PFSK-1 (cell line): ENCODE measurements at regions not wholly inside any gene's neighbourhood (a gene's known extent, or its start where the extent isn't known, plus 50 kb on each side); places are given as distances from the start of the nearest gene placed in this dataset.

Experiments used
- FOXP2 ChIP-seq: optimal IDR thresholded peaks from 2 replicates; pipeline ENCODE3; 2011; ENCODE audit warnings: borderline replicate concordance, control low read depth, inconsistent platforms; ENCODE audit not compliant: insufficient read depth; ENCODE audit errors: extremely low read length, extremely low read depth
- POLR2AphosphoS5 ChIP-seq: IDR thresholded peaks from 2 replicates; pipeline ENCODE4 v1.6.1; 2012; ENCODE audit warnings: low read depth, mild to moderate bottlenecking, control low read depth, low read length, moderate library complexity
- SIN3A ChIP-seq: IDR thresholded peaks from 2 replicates; pipeline ENCODE4 v1.6.1; 2012; ENCODE audit warnings: mild to moderate bottlenecking, low read length, moderate library complexity, borderline replicate concordance; ENCODE audit not compliant: insufficient read depth
- TAF1 ChIP-seq: IDR thresholded peaks from 2 replicates; pipeline ENCODE4 v1.6.1; 2012; ENCODE audit warnings: low read length, control low read depth, borderline replicate concordance; ENCODE audit not compliant: insufficient read depth
- TF ChIP-seq, protein P1 (sequence below), 2 experiments: IDR thresholded peaks; 2 replicates each; pipeline versions ENCODE4 v1.6.1 to v1.8.0; 2011 to 2012; ENCODE audit warnings: low read depth in 2 of 2, low read length in 2 of 2, control low read depth in 1 of 2, inconsistent platforms in 1 of 2, mild to moderate bottlenecking in 1 of 2, moderate library complexity in 1 of 2; ENCODE audit not compliant: insufficient read depth in 1 of 2

DNA sequence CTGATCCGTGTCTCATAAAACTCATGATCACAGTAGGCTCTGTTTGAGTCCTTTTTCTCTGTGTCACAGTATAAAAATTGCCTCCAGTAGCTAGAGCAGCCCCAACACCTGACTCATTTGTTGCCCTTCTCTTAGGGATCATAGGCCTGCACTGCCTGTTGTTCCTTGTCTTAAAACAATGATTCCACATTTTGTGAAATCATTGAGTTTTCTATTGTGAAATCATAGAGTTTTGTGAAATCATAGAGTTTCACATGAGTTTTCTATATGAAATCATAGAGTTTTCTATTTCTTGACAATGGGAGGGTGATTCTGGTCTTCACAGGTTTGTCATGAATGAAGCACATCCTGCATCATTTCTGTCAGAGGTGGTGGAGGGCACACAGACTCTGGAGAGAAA, 239.9 kb downstream of the GASK1B start:
- TF ChIP-seq POLR2AphosphoS5: no peak
- TF ChIP-seq, protein P1, sequence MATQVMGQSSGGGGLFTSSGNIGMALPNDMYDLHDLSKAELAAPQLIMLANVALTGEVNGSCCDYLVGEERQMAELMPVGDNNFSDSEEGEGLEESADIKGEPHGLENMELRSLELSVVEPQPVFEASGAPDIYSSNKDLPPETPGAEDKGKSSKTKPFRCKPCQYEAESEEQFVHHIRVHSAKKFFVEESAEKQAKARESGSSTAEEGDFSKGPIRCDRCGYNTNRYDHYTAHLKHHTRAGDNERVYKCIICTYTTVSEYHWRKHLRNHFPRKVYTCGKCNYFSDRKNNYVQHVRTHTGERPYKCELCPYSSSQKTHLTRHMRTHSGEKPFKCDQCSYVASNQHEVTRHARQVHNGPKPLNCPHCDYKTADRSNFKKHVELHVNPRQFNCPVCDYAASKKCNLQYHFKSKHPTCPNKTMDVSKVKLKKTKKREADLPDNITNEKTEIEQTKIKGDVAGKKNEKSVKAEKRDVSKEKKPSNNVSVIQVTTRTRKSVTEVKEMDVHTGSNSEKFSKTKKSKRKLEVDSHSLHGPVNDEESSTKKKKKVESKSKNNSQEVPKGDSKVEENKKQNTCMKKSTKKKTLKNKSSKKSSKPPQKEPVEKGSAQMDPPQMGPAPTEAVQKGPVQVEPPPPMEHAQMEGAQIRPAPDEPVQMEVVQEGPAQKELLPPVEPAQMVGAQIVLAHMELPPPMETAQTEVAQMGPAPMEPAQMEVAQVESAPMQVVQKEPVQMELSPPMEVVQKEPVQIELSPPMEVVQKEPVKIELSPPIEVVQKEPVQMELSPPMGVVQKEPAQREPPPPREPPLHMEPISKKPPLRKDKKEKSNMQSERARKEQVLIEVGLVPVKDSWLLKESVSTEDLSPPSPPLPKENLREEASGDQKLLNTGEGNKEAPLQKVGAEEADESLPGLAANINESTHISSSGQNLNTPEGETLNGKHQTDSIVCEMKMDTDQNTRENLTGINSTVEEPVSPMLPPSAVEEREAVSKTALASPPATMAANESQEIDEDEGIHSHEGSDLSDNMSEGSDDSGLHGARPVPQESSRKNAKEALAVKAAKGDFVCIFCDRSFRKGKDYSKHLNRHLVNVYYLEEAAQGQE (IDR thresholded peaks at IDR 0.05; ENCODE audit: insufficient read depth in 1 of 2, low read depth in 2 of 2, low read length in 2 of 2): no peak
- no peak for TF ChIP-seq SIN3A

DNA sequence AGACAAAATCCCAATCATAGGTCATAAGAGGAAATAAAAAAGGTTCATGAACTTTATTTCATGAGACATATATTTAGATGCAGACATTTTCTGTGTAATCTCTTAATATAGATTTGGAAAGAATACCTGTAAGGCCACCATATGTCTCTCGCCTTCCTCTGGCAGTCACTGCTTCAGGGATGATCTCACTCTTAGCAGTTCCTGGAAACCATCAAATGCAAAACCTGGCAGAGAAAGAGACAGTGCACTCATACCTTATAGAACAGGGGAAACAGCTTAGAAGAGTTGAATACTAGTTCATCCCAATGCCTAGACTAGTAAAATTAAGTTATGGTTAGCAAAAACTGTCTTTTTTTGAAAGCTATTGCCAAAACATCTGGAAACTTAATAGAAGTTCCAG, 243.3 kb downstream of the GASK1B start:
- TF ChIP-seq TAF1: no peak
- no peak for TF ChIP-seq SIN3A
- TF ChIP-seq POLR2AphosphoS5: no peak

DNA sequence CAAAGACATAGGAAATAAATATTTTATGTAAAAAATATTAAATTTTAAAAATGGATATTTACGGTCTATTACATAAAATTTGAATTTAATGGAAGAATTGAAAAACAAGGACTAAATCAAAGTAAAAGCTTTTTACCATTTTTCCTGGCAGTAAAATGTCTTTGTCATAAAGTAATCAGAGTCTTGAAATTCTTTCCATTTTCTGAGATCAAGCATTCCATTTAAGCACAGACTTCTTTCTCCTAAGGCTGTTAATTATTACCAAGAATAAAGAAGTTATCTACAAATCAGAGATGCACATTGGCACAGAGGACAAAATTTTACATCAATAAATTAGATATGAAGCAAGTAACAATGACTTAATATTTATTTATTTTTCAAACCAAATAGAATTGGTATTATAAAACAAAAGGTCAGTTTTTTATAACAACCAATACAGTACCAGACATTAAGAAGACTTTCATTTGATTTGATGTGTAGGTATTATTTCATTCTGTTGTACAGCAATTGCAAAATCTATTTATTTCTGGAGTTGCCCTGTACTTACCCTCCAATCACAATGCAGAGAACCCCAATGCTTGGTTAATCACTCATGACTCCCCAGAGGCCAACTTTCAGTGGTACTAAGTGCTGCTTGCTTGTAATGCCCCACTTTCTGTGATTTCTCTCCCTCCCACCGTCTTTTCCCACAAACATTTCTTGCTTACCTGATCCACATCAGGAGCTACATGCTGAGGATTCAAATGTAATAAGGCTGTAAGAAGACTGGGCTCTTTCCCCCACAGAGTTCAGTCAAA, 254.6 kb downstream of the GASK1B start:
- TF ChIP-seq SIN3A (no peak), FOXP2 (no peak), POLR2AphosphoS5 (no peak), TAF1 (no peak)
- TF ChIP-seq, protein P1 (IDR thresholded peaks at IDR 0.05; ENCODE audit: insufficient read depth in 1 of 2, low read depth in 2 of 2, low read length in 2 of 2): no peak

DNA sequence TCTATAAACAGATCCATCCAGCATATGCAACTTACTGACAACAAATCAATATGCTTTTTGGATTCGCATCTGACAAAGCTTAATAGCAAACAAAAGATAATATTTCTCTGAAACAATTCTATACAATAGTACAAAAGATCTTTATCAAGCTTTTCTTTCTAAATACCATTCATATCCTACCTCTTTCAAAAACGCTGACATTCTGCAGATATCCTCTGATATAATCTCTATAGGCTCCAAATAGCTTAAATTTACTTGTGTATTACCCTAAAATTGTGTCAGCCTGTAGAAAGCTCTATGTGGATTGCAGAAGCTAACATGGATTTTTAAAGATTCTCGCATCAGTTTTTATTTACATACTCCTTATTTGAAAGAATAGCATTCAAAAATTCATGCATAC, 260.6 kb downstream of the GASK1B start:
- TF ChIP-seq, protein P1 (IDR thresholded peaks at IDR 0.05; ENCODE audit: insufficient read depth in 1 of 2, low read depth in 2 of 2, low read length in 2 of 2): no peak
- TF ChIP-seq SIN3A (no peak), TAF1 (no peak), POLR2AphosphoS5 (no peak), FOXP2 (no peak)

DNA sequence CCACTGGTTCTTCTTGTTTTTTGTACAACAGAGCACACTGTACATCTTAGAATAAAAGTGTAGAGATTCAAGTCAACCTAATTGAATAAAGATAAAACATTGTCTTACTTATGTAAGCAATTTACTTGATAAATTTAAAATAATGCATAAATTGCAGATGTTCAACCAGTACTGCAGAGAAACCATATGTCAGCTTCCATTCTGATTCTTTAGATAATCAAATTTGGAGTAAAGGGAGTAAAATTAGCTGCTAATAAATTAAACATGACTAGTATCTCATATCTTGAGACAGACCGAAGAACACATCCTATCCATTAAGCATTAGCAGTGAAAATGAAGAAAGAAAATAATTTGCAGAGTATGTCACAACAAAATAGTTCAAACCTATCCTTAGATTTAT, 261.2 kb downstream of the GASK1B start:
- no peak for TF ChIP-seq TAF1
- no peak for TF ChIP-seq POLR2AphosphoS5
- TF ChIP-seq FOXP2: no peak
- no peak for TF ChIP-seq SIN3A
- TF ChIP-seq, protein P1 (IDR thresholded peaks at IDR 0.05; ENCODE audit: insufficient read depth in 1 of 2, low read depth in 2 of 2, low read length in 2 of 2): no peak
